COLO668 (cell line): ENCODE measurements at regions not wholly inside any gene's neighbourhood (a gene's known extent, or its start where the extent isn't known, plus 50 kb on each side); places are given as distances from the start of the nearest gene placed in this dataset.

ENCODE experiments used
- DNase-seq: peaks from one replicate; lab custom pipeline; 2025; ENCODE audit not compliant: unreplicated experiment; lab: John Stamatoyannopoulos, UW

DNA sequence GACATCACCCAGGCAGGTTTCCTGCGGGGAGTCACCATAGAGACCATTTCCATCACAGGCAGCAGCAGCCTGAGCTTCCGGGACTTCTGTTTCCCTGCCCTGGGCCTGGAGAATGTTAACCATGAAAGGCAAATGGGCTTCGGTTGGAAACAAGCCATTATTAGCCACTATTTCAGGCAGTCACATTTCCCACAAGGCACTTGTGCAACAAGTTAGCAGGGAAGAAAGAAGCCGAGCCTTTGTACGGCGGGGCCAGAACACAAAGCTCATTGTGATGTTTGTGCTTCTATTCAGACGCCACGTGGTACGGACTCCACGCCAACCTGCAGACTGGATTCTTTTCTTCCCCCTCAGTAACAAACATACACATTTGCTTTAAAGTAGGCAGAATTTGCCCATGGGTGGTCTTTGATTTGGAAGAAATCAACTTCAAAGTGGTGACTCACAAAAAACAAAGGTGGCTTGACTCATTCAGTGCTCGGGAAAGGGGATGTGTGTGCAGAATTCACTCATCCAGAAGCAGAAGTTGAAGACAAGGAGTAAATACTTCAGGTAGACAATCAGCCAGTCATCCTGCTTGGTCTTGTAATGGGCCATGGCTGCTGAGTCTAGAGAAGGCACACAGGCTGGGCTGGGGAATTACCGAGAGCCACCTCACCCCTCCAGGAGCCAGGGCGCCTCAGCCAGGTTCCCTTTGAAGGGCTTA, 154.2 kb upstream of the PRMT8 start:
- no peak for DNase-seq

DNA sequence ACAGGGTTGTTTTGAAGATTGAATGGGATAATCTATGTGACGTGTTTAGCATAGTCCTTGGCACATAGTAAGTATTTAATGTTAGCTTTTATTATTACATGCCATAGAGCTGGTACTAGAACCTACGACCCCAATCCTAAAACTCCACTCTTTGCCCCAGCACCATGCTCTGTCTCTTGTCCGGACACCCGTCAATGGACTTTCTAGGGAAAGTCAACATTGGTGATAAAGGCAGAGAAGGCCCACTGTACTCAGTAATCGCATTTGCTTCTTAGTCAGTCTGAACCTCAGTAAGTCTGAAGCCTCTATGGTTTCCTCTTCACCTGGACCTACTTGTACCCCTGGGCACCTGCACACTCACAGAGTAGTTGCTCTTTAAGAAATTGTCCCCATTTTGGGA, 153.1 kb upstream of the PRMT8 start:
- DNase-seq: no peak

DNA sequence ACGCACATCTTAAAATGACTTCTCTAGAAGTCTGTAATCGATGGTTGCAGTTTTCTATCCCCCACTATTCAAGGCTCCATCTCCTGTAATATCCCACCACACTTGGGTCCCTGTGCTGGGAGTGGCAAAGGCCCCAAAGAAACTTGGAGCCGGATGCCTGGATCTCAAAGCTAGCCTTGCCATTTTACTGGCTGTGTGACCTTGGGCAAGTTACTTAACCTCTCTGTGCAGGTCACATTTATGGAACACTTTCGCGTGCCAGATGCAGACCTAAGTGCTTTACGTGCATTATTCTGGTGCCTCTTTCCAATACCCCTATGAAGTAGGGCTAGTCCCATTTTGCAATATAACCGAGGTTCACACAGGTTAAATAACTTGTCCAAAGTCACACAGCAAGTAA, 151.8 kb upstream of the PRMT8 start:
- no peak for DNase-seq

DNA sequence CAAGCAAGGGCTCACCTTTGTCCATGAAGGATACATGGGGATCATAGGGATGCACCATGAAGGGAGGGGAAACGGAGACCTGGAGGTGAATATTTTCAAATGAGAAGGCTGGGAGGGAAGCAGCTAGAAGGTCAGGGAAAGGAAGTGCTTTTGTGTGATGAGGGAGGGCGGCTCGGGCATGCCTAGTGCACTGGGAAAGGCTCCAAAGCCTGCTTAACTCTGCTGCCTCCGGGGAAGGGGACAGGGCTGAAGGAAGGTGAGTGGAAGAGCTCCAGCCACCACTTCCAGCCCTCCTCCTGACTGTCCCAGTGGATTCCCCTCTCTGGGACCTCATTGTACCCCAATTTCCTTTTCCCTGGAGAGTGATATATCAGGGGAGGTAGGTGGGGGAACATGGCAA, 149.4 kb upstream of the PRMT8 start:
- DNase-seq: no peak

DNA sequence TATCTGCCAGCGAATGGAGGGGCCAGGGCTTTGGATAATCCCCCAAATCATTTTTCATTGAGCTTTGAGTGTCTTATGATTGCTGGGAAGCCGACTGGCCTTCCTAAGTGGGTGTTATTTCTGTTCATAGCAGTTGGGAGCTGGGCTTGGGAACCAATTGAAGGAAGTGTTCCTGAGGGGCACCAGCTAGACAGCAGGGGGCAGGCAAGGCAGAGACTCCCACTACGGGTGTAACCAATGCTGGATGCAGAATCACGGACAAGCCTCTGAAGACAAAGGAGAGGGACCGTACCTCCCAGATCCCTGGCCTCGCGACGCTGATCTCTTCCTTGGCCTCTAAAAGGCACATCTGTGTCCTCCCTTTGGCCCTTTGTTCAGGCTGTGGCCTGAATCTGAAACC, 149.0 kb upstream of the PRMT8 start:
- DNase-seq: peak; percentile 38

DNA sequence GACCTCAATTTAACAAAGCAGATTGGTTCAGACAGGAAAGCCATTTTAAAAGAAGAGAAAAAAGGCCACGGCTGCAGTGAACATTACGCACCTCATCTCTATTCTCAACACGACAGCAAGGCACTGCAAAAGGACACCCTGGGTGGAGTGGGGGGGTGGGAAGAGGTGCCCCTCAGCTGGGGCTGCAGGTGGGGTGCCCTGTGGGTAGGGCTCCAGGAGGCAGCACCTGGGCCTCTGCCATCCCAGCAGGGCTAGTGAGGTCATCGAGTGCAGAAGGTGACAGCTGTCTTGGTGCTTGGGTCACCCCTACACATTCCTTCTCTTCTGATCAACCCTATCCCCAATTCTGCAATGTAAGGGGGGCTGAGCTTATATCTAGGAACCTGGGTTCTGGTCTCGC, 142.9 kb upstream of the PRMT8 start:
- no peak for DNase-seq

DNA sequence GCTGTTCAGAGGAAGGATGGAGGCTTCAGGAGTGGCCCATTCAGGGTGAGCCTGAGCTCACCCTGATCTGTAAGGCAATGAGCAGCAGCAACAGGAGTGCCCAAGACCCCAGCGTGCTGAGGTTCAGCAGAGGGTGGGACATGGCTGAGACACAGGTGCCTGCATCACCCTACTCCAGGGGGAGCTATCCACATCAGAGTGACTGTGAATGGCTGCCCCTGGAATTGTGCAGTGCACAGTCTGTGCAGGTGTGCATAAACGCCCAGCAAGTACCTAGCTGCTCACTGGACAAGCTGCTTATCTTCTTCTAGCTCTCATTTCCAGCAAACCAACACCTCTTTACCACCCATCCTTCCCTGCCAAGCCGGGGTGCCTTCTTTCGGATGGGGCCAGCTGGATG, 140.6 kb upstream of the PRMT8 start:
- no peak for DNase-seq

DNA sequence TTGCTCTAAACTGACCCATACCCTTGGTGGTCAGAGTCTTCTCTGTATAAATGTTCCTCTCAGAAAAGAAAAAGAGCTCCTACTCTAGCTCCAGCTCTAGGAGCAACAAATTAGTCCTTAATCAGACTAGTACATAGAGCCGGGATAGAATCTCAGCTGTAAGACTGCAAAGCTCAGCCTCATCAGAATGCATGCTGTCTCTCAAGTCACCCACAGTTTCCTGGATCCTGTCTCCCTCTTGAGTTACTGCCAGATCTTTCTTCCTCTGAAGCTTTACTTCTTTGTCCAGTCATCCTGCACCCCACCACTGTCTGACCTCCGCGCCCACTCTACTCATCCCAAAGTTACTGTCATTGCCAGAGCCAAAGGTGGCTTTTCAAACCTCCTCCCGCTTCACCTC, 139.3 kb upstream of the PRMT8 start:
- no peak for DNase-seq

DNA sequence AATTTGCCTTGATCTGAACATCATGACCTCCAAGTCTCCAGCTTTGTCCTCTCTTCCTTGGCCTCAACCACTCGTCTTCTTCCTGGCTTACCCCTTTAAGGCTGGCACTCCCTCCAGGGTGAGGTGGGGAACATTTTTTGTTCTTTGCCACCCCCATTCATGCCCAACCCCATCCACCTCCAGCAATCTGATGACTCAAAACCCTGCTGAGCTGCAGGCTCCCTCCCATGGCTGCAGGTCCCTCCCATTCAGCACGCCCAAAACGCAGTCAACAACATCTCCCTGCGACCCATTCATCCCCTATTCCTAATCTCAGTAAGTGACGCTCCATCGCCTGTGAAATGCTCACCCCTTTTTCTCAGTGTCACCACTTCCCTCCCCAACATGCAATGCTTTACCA, 138.8 kb upstream of the PRMT8 start:
- DNase-seq: no peak

DNA sequence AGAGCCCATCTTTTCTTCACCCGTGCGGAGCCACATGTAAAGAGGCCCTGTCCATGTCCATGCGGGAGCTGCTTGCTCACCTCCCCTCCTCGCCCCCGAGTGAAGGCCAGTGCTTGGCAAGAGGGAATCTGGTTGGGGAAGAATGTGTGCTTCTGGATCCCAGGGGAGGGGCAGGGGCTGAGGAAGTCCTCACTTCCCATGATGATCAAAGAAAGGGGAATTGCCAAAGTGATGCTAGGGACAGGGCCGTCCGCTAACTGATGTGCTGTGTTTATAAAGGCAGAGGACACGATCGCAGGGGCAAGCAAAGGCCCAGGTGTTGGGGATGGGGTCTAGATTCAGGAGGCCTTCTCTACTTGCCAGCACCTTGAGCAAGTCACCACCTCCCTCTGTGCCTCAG, 137.4 kb upstream of the PRMT8 start:
- DNase-seq: no peak

DNA sequence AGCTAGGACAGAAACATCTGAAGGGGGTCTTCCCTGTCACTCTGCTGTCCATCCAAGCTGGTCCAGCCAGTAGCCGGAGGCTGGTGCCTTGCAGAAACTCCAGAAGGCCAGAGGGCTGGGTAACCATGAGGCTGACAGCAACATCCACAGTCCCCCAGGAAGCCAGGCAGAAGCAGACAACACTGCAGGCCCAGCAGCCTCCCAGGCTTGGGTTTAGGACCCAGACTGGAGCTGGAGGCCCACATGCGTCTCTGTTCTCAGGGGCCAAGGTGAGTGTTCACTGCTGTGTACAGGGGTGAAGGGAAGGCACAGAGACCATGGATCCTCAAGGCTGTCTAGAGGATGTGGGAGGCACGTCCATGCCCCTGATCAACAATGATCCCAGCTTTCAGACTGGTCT, 136.4 kb upstream of the PRMT8 start:
- DNase-seq: no peak

DNA sequence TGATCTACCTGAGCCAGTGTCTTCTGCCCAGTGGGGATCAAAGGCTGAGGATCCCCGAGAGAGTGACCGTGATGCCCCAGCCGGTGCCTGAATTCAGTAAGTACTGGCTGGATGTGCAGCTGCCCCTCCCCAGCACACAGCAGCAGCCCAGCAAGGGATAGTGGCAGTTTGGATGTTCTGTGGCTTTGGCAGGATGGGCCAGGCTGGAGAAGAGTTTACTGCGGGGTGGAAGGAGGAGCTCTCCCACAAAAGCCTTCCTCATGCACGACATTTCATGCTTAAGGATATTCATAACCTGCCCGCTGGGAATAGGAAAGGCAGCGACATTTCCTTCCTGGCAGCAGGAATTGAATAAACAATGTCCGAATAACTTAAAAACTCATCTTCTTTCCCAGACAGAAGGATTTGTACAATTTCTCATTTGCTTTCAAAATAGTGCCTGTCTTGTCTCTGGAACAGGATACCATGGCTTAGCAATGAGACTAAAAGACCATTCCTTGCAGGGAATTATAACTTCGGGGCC, 135.6 kb upstream of the PRMT8 start:
- no peak for DNase-seq

DNA sequence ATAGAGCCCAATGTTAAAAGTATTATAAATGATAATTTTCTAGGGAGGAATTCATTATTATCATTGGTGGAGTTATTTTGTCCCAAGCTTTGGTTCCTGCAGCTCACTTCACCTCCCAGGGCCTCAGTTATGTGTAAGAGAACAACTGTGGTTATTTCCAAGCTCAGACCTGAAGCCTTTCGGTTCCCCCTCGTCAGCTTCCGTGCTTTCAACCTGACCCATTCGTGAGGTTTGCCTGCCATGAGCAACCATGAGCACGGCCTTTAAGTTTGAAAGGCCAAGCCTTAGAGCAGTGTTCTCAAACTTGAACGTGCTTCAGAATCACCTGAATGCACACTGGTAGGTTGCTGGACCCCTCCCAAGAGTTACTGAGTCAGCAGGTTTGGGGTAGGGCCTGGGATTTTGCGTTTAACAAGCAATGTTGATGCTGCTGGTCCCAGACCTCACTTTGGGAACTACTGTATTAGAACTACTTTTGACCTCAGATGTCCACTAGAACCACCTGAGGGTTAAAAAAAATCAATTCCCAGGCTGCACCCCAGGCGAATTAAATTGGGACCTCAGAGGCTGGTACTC, 133.0 kb upstream of the PRMT8 start:
- no peak for DNase-seq

DNA sequence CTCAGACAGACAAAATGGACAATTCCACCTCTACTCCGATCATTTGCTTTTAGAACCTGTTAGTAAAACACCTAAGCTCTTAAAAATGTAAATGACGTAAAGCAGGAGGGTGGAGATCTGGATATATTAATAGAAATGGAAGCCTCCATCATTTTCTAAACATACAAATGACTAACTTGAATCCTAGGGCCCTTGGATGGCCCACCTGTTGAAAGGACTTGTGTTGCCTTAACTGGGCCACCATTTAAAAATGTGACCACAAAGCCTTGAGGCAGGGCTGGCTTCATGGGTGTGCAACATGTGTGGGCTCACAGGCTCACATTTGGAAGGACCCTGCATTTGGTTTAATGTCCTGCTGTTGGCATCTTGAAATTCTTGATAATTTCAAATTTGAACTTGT, 131.5 kb upstream of the PRMT8 start:
- no peak for DNase-seq

DNA sequence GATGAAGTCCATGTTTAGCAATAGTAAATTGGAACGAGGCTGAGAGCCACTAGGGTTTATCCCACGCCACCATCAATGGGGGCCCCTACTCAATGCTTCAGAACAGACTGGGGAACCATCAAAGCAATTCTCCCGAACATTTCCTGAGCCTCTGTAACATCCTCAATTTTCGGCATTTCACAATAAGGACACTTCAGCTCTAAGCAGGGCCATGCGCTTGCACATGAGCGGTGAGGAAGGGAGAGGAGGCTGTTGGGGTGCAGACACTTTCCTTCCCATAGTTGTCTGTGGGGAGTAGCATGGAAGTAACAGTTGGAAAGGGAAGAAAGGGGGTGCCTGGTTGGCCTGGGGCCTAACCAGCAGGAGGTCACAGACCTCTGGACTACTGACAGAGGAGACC, 129.9 kb upstream of the PRMT8 start:
- DNase-seq: no peak

DNA sequence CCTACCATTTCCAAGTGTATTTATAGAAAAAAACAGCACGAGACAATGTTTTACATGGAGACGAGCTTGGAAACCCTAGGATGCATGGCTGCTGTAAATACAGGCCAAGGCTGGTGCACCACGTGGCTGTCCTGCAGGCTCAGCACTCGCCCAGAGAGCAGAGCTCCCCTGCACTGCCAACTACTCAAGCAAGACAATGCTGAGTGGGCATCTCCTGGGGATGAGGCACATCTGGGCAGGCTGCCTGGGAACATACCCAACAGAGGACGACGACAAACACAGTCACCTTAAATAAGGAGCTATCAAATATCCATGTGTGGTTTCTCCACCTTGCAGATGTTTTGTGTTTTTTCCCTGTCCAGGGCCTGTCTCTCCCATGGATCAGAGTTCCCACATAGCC, 128.3 kb upstream of the PRMT8 start:
- peak; percentile 68 for DNase-seq

DNA sequence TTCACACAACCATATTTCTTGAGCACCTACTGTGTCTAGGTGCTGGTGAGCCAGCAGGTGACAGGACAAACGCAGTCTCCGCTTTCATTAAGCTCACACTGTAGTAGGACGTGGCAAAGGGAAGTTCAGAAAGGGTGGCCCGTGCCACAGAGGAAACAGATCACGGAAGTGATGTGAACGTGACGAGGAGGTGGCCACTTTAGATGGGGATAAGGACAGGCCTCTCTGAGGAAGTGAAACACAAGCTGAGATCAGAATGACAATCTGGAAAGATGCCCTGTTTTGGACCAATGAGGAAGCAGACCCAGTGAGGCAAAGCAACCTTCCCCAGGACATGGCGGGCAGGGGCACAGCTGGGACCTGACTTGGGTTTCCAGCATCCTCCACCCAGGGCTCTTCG, 127.4 kb upstream of the PRMT8 start:
- no peak for DNase-seq

DNA sequence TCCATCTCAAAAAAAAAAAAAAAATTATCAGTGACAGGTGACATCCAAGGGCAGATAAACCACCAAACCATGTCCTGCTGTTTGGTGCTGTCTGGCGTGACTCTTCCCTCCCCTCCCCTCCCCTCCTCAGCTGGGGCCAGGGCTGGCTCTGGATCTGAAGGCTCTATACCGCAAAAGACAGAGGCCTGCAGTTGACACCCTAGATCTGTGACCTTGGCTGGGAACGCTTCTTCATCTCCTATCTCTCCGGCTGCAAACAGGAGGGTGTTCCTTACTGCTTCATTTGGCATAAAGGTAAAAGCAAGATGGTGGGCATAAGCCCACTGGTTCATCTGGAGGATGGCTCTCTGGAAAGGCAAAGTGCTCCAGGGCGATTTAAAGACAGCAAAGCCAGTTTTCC, 126.8 kb upstream of the PRMT8 start:
- DNase-seq: no peak

DNA sequence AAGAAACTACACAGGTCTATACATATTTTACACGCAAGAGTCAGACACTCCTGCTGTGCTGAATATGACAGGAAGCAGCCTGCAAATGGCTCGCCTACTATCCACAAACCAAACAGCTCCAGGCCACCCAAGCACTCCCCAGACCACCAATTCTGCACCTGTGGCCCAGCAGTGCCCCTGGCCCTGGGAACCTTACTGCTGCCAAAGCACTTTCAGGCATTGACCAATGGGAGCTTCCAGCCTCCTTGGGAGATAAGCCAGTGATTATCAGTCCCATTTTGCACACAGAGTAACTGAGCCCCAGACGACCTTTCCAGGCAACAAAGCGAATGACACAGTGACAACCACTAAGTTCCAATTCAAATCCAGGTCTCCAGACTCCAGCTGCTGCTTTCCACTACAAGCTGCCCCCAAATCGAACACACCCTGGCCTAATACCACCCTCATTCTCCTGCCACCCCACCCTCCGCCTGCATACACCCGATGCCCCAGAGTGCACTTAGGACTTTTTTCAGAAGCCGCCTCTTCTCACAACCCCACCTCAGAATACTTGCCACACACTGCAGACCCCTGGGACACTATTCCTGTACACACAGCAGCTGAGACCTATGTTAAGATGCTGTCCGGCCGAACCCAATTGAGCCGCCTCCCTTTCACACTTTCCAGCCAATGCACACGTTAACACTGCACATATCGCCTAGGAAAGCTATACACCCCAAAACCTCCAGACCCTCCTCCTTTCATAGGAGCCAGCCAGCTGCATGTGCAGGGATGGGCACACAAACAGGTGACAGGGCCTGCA, 126.1 kb upstream of the PRMT8 start:
- DNase-seq: no peak

DNA sequence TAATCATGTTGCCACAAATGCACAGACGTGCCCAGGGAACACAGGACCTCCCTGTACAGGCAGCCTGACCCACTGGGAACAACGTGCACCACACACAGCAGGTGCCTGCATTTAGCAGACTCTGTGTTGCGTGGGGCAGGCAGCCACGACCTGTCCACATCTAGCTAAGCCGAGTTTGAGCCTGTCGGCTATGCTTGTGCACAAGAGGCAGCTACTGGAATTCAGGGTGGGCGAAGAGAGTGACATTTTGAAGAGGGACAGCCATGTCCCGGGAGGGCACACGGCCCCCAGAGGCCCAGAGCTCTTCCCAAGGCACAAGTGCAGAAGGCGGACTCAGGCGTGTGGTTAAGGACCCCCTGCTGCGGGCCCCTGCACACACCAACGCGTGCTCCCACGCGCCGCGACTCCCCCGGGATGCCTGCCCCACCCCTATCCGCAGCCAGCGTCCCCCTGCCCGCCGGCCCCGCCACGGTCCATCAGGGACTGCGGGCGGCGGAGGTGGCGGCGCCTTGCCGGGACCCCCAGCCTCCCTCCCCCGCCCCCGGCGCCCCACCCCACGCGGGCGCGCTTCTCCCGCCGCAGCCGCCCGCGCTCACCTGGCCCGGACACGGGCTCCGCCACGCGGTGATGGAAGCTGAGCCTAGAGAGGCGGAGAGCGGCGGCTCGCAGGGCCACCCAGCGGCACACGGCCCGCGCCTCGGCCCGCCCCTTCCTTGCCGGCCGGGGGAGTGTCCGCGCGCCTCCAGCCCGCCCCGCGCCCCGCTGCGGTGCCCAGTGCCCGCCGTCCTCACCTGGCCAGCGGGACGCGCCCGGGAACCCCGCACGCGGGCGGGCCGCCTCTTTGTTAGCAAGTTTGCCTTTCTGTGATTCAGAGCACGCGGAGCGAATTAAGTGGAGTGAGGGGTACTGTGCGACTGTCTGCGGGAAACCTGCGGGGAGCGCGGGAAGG, 125.3 kb upstream of the PRMT8 start:
- DNase-seq: peak; percentile 68

DNA sequence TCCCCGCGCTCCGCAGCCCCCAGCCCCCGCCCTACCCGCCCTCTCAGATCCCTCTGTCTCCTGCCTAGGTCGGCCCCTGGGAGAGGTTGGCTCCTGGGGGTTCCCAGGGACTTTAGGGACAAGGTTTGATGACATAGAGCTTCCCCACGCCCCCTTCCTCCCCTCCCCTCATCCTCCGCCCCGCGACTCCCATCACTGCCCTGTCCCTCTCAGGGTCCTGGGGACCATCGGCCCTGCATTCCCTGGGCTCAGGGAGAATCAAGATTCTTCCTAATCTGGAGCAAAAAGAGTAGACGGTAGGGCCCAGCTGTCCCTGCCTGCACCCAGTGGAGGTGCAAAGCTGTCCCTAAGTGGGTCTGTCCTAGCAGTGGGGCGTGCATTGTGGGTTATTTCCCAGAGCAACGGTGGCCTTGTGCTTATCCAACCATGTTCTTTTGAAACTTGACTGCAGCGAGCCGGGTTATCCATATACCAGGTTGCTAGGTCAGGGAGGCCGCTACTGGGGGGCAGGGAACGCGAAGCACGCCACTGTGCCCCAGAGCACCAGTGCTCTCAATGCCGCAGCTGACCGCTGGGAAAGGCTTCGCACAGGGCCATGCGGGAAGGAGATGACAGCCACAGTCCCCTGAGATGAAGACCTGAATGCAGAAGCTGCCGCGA, 124.4 kb upstream of the PRMT8 start:
- DNase-seq: no peak
